ENCODE measurements at regions not wholly inside any gene's neighbourhood (a gene's known extent, or its start where the extent isn't known, plus 50 kb on each side); places are given as distances from the start of the nearest gene placed in this dataset.

- TF ChIP-seq CTCF (conservative IDR thresholded peaks at IDR 0.05) (no peak), EZH2 (IDR thresholded peaks at IDR 0.05; ENCODE audit: low read depth) (no peak)
Observed at GRCh38 chr2:237177052-237177451, 91.4 kb downstream of the COPS8 start.
